ENCODE measurements at regions not wholly inside any gene's neighbourhood (a gene's known extent, or its start where the extent isn't known, plus 50 kb on each side); places are given as distances from the start of the nearest gene placed in this dataset.

GRCh38 chr17:34126965-34127364, 128.1 kb upstream of the CCL2 start:
- DNase-seq (ENCODE audit: low spot score) = no peak
- no peaks in the 10 kb centered on the region for H3K36me3 ChIP-seq
- H3K4me1 ChIP-seq = no peaks in the 10 kb centered on the region
- H3K27ac ChIP-seq = no peak overlapping the region
- H3K27me3 ChIP-seq = no peaks in the 10 kb centered on the region
- no peaks in the 10 kb centered on the region for H3K9me3 ChIP-seq
- H3K4me3 ChIP-seq = no peak overlapping the region
- TF ChIP-seq CTCF (IDR thresholded peaks at IDR 0.05) = no peak

- no peak for DNase-seq (ENCODE audit: low spot score)
- Histone ChIP-seq H3K9me3 (no peaks in the 10 kb centered on the region), H3K27me3 (no peaks in the 10 kb centered on the region), H3K4me3 (no peak overlapping the region), H3K4me1 (no peaks in the 10 kb centered on the region), H3K36me3 (no peaks in the 10 kb centered on the region), H3K27ac (no peak overlapping the region)
- TF ChIP-seq CTCF (IDR thresholded peaks at IDR 0.05) = no peak
These were observed 124.5 kb upstream of the CCL2 start for GRCh38 chr17:34130544-34130943.

GRCh38 chr17:34131386-34131785, 123.7 kb upstream of the CCL2 start:
- Histone ChIP-seq H3K27me3 (no peaks in the 10 kb centered on the region), H3K4me3 (no peak overlapping the region), H3K36me3 (no peaks in the 10 kb centered on the region), H3K27ac (no peak overlapping the region), H3K9me3 (no peaks in the 10 kb centered on the region), H3K4me1 (no peaks in the 10 kb centered on the region)
- TF ChIP-seq CTCF (IDR thresholded peaks at IDR 0.05) = no peak
- DNase-seq (ENCODE audit: low spot score) = no peak

- TF ChIP-seq CTCF (IDR thresholded peaks at IDR 0.05) = no peak
- no peaks in the 10 kb centered on the region for H3K27me3 ChIP-seq
- H3K36me3 ChIP-seq = no peaks in the 10 kb centered on the region
- no peak overlapping the region for H3K27ac ChIP-seq
- no peaks in the 10 kb centered on the region for H3K4me1 ChIP-seq
- no peak for DNase-seq (ENCODE audit: low spot score)
- no peaks in the 10 kb centered on the region for H3K9me3 ChIP-seq
- H3K4me3 ChIP-seq = no peak overlapping the region
These were observed 121.7 kb upstream of the CCL2 start for GRCh38 chr17:34133350-34133749.

- no peak overlapping the region for H3K4me3 ChIP-seq
- TF ChIP-seq CTCF (IDR thresholded peaks at IDR 0.05) = no peak
- DNase-seq (ENCODE audit: low spot score) = no peak
- H3K27ac ChIP-seq = no peak overlapping the region
- H3K27me3 ChIP-seq = no peaks in the 10 kb centered on the region
- no peaks in the 10 kb centered on the region for H3K4me1 ChIP-seq
- H3K36me3 ChIP-seq = no peaks in the 10 kb centered on the region
- no peaks in the 10 kb centered on the region for H3K9me3 ChIP-seq
These were observed 119.2 kb upstream of the CCL2 start for GRCh38 chr17:34135841-34136240.

GRCh38 chr17:34140006-34140405, 115.1 kb upstream of the CCL2 start:
- H3K27me3 ChIP-seq = no peaks in the 10 kb centered on the region
- H3K36me3 ChIP-seq = no peaks in the 10 kb centered on the region
- no peaks in the 10 kb centered on the region for H3K9me3 ChIP-seq
- no peak for DNase-seq (ENCODE audit: low spot score)
- H3K4me3 ChIP-seq = no peak overlapping the region
- H3K4me1 ChIP-seq = no peaks in the 10 kb centered on the region
- no peak for TF ChIP-seq CTCF (IDR thresholded peaks at IDR 0.05)
- no peak overlapping the region for H3K27ac ChIP-seq
